SJCRH30 (cell line): ENCODE measurements at regions not wholly inside any gene's neighbourhood (a gene's known extent, or its start where the extent isn't known, plus 50 kb on each side); places are given as distances from the start of the nearest gene placed in this dataset.

Source experiments
- DNase-seq, 2 experiments: peaks; one replicate each; pipeline ENCODE4 v3.0.0-alpha.2; 2015 to 2020
- H3K27ac ChIP-seq: fragments of 250-450 bp; sonication (Bioruptor Pico); 2 replicates; pipeline ENCODE4 v1.5.1; 2020; ENCODE audit warnings: mild to moderate bottlenecking, moderate library complexity
- H3K27me3 ChIP-seq: fragments of 250-450 bp; sonication (Bioruptor Pico); 2 replicates; pipeline ENCODE4 v1.5.1; 2020; ENCODE audit warnings: mild to moderate bottlenecking, moderate library complexity
- H3K36me3 ChIP-seq: fragments of 250-450 bp; sonication (Bioruptor Pico); 2 replicates; pipeline ENCODE4 v1.5.1; 2020; ENCODE audit warnings: mild to moderate bottlenecking, moderate library complexity
- H3K4me1 ChIP-seq: fragments of 250-450 bp; sonication (Bioruptor Pico); 2 replicates; pipeline ENCODE4 v1.5.1; 2020; ENCODE audit warnings: mild to moderate bottlenecking, moderate library complexity
- H3K4me3 ChIP-seq: fragments of 250-450 bp; sonication (Bioruptor Pico); 2 replicates; pipeline ENCODE4 v1.5.1; 2020; ENCODE audit warnings: mild to moderate bottlenecking, moderate library complexity
- H3K9me3 ChIP-seq: fragments of 250-450 bp; sonication (Bioruptor Pico); replicated peaks from 2 replicates; pipeline ENCODE4 v1.5.1; 2020; ENCODE audit warnings: mild to moderate bottlenecking, moderate library complexity

DNA sequence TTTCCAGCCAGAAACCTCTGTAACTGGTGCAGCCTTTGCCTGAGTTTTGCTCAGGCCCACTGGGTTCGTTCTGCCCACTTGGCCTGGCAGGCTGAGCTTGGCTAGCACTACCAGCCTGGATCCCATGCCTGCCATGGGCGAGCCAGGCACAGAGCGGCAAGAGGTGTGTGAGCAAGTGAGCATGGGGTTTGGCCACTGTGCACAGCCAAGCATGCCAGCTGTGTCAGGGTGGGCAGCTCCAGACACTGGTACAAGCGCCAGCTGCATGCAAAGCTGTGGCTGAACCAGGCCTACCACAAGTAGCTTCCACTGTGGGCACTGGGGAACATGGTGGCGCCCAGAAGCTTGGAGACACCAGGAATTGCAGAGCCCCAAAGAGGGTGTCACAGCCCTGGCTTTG lies 56.3 kb upstream of the LDAH start:
- peaks cover 8% of the 10 kb centered on the region; the same call in 1 of the 2 replicates for H3K27me3 ChIP-seq
- H3K36me3 ChIP-seq = no peaks in the 10 kb centered on the region
- no peak overlapping the region for H3K27ac ChIP-seq
- no peak for DNase-seq
- H3K9me3 ChIP-seq = no peaks in the 10 kb centered on the region; the same call in 1 of the 2 replicates
- H3K4me1 ChIP-seq = no peaks in the 10 kb centered on the region
- H3K4me3 ChIP-seq = no peak overlapping the region

DNA sequence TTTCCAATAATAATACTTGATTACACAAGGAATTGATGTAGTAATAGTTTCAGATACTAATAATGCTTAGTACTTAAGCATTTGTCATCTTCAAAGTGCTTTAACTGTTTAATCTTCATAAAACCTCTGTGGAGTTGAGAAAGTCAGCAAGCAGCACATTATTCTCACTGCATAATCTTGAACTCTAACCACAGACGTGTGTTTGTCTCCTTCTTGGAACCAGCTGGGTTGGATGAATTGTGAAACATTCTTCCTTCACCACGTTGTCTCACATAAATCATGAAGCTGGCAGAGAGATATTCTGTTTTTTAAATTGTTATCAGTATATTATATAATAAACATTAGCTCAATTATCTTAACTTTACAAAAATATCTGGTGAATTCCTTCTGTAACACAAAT lies 55.1 kb upstream of the LDAH start:
- Histone ChIP-seq H3K36me3 (no peaks in the 10 kb centered on the region), H3K27ac (no peak overlapping the region), H3K9me3 (no peaks in the 10 kb centered on the region), H3K27me3 (no peaks in the 10 kb centered on the region), H3K4me1 (no peaks in the 10 kb centered on the region), H3K4me3 (no peak overlapping the region)
- no peak for DNase-seq
